GM18519 (cell line): ENCODE measurements at regions not wholly inside any gene's neighbourhood (a gene's known extent, or its start where the extent isn't known, plus 50 kb on each side); places are given as distances from the start of the nearest gene placed in this dataset.
"Not testable (repeated sequence)": the region's sequence is repeated elsewhere in the genome, so short reads cannot be mapped to it uniquely, and the experiment has no call there.

Experiments
- ATAC-seq: cut with Tn5 transposase; IDR thresholded peaks from one replicate; pipeline ENCODE4 v1.9.1; 2021; ENCODE audit warnings: mild to moderate bottlenecking, moderate library complexity; ENCODE audit not compliant: unreplicated experiment, low FRiP score

GRCh38 chrX:122982521-122982920 lies 201.6 kb upstream of the GRIA3 start:
- no peak for ATAC-seq

GRCh38 chrX:123002844-123003243 lies 181.2 kb upstream of the GRIA3 start:
- ATAC-seq, result not testable (repeated sequence)

GRCh38 chrX:123013141-123013540 lies 170.9 kb upstream of the GRIA3 start:
- ATAC-seq, result no peak

- ATAC-seq, result no peak
Observed at GRCh38 chrX:123036401-123036800, 147.7 kb upstream of the GRIA3 start.

- ATAC-seq, result no peak
Observed at GRCh38 chrX:123049071-123049625, 134.9 kb upstream of the GRIA3 start.

- ATAC-seq, result no peak
Observed at GRCh38 chrX:123060986-123061385, 123.1 kb upstream of the GRIA3 start.

GRCh38 chrX:123064053-123064452 lies 120.0 kb upstream of the GRIA3 start:
- ATAC-seq, result no peak

- ATAC-seq, result no peak
Observed at GRCh38 chrX:123072686-123073385, 111.2 kb upstream of the GRIA3 start.

GRCh38 chrX:123075947-123076561 lies 108.0 kb upstream of the GRIA3 start:
- ATAC-seq, result no peak

GRCh38 chrX:123077631-123078030 lies 106.4 kb upstream of the GRIA3 start:
- no peak for ATAC-seq

- no peak for ATAC-seq
Observed at GRCh38 chrX:123080065-123080464, 104.0 kb upstream of the GRIA3 start.

GRCh38 chrX:123081776-123082175 lies 102.3 kb upstream of the GRIA3 start:
- ATAC-seq, result no peak

GRCh38 chrX:123083924-123084323 lies 100.2 kb upstream of the GRIA3 start:
- ATAC-seq, result no peak

GRCh38 chrX:123084797-123085196 lies 99.3 kb upstream of the GRIA3 start:
- ATAC-seq, result no peak

- ATAC-seq, result no peak
Observed at GRCh38 chrX:123085311-123085940, 98.7 kb upstream of the GRIA3 start.

- no peak for ATAC-seq
Observed at GRCh38 chrX:123086768-123087167, 97.3 kb upstream of the GRIA3 start.

GRCh38 chrX:123087326-123087725 lies 96.8 kb upstream of the GRIA3 start:
- no peak for ATAC-seq

- no peak for ATAC-seq
Observed at GRCh38 chrX:123088331-123088730, 95.7 kb upstream of the GRIA3 start.

- no peak for ATAC-seq
Observed at GRCh38 chrX:123088930-123089329, 95.1 kb upstream of the GRIA3 start.

- ATAC-seq, result no peak
Observed at GRCh38 chrX:123093792-123094191, 90.3 kb upstream of the GRIA3 start.
